ENCODE measurements at regions not wholly inside any gene's neighbourhood (a gene's known extent, or its start where the extent isn't known, plus 50 kb on each side); places are given as distances from the start of the nearest gene placed in this dataset.

- no peak for DNase-seq (ENCODE audit: low spot score)
- no peaks in the 10 kb centered on the region for H4K20me1 ChIP-seq (ENCODE audit: insufficient read depth, poor library complexity, severe bottlenecking)
- H3K4me2 ChIP-seq: no peak overlapping the region
- H3K9me3 ChIP-seq (ENCODE audit: low read depth): no peaks in the 10 kb centered on the region
- no peak for TF ChIP-seq CTCF (IDR thresholded peaks at IDR 0.05; ENCODE audit: poor library complexity)
- no peak for TF ChIP-seq EZH2 (IDR thresholded peaks at IDR 0.05; ENCODE audit: borderline replicate concordance)
- TF ChIP-seq EZH2phosphoT487 (IDR thresholded peaks at IDR 0.05; ENCODE audit: low read depth, severe bottlenecking, unreplicated experiment): no peak
- no peak overlapping the region for H3K4me3 ChIP-seq
- H3K27ac ChIP-seq: no peak overlapping the region
- H3K27me3 ChIP-seq: no peaks in the 10 kb centered on the region
- no peaks in the 10 kb centered on the region for H3K79me2 ChIP-seq
- H3K36me3 ChIP-seq (replicated peaks; ENCODE audit: insufficient read depth, low read depth): no peaks in the 10 kb centered on the region
- H3K4me1 ChIP-seq (ENCODE audit: insufficient read depth): no peaks in the 10 kb centered on the region
- H3K9me2 ChIP-seq (replicated peaks; ENCODE audit: insufficient read depth): no peaks in the 10 kb centered on the region
- H2AFZ ChIP-seq: no peak overlapping the region
- 89% methylated on average over 1 of the region's 1 CpG for WGBS (ENCODE audit: low lambda C conversion rate, missing lambda C conversion rate)
These were observed 118.9 kb upstream of the COL5A2 start for GRCh38 chr2:189298481-189298880.

GRCh38 chr2:189299974-189300373 is 120.4 kb upstream of the COL5A2 start:
- H2AFZ ChIP-seq: no peak overlapping the region
- no peaks in the 10 kb centered on the region for H4K20me1 ChIP-seq (ENCODE audit: insufficient read depth, poor library complexity, severe bottlenecking)
- no peaks in the 10 kb centered on the region for H3K36me3 ChIP-seq (replicated peaks; ENCODE audit: insufficient read depth, low read depth)
- TF ChIP-seq CTCF (IDR thresholded peaks at IDR 0.05; ENCODE audit: poor library complexity) (no peak), EZH2 (IDR thresholded peaks at IDR 0.05; ENCODE audit: borderline replicate concordance) (no peak), EZH2phosphoT487 (IDR thresholded peaks at IDR 0.05; ENCODE audit: low read depth, severe bottlenecking, unreplicated experiment) (no peak)
- H3K4me1 ChIP-seq (ENCODE audit: insufficient read depth): no peaks in the 10 kb centered on the region
- 94% methylated on average over 1 of the region's 1 CpG for WGBS (ENCODE audit: low lambda C conversion rate, missing lambda C conversion rate)
- no peaks in the 10 kb centered on the region for H3K9me2 ChIP-seq (replicated peaks; ENCODE audit: insufficient read depth)
- H3K4me2 ChIP-seq: no peak overlapping the region
- no peak overlapping the region for H3K4me3 ChIP-seq
- no peak for DNase-seq (ENCODE audit: low spot score)
- no peak overlapping the region for H3K27ac ChIP-seq
- no peaks in the 10 kb centered on the region for H3K79me2 ChIP-seq
- H3K9me3 ChIP-seq (ENCODE audit: low read depth): no peaks in the 10 kb centered on the region
- no peaks in the 10 kb centered on the region for H3K27me3 ChIP-seq

- no peaks in the 10 kb centered on the region for H4K20me1 ChIP-seq (ENCODE audit: insufficient read depth, poor library complexity, severe bottlenecking)
- H3K27me3 ChIP-seq: no peaks in the 10 kb centered on the region
- no peaks in the 10 kb centered on the region for H3K36me3 ChIP-seq (replicated peaks; ENCODE audit: insufficient read depth, low read depth)
- H3K9me3 ChIP-seq (ENCODE audit: low read depth): no peaks in the 10 kb centered on the region
- TF ChIP-seq EZH2phosphoT487 (IDR thresholded peaks at IDR 0.05; ENCODE audit: low read depth, severe bottlenecking, unreplicated experiment) (no peak), CTCF (IDR thresholded peaks at IDR 0.05; ENCODE audit: poor library complexity) (no peak), EZH2 (IDR thresholded peaks at IDR 0.05; ENCODE audit: borderline replicate concordance) (no peak)
- H3K9me2 ChIP-seq (replicated peaks; ENCODE audit: insufficient read depth): no peaks in the 10 kb centered on the region
- no peaks in the 10 kb centered on the region for H3K4me1 ChIP-seq (ENCODE audit: insufficient read depth)
- H3K4me3 ChIP-seq: no peak overlapping the region
- H3K79me2 ChIP-seq: no peaks in the 10 kb centered on the region
- DNase-seq (ENCODE audit: low spot score): no peak
- no peak overlapping the region for H2AFZ ChIP-seq
- no peak overlapping the region for H3K27ac ChIP-seq
- H3K4me2 ChIP-seq: no peak overlapping the region
These were observed 121.4 kb upstream of the COL5A2 start for GRCh38 chr2:189300916-189301315.
